AG04450 (cell line): ENCODE measurements at regions not wholly inside any gene's neighbourhood (a gene's known extent, or its start where the extent isn't known, plus 50 kb on each side); places are given as distances from the start of the nearest gene placed in this dataset.

Experiments
- CTCF ChIA-PET: fragments of 300-600, 350-600 bp; formaldehyde crosslinking; extraction: SDS; loops from one replicate; lab custom pipeline; 2022; ENCODE audit warnings: antibody characterized with exemption, inconsistent platforms; lab: Charles Lee
- POLR2A ChIA-PET: fragments of 350-600 bp; formaldehyde crosslinking; extraction: SDS; loops from one replicate; lab custom pipeline; 2021; ENCODE audit warnings: antibody characterized with exemption, inconsistent platforms; lab: Yijun Ruan, JAX
- DNase-seq: peaks from one replicate; pipeline ENCODE4 v3.0.0-alpha.2; 2011; ENCODE audit warnings: low read depth, low spot score
- H3K27ac ChIP-seq: one replicate; pipeline ENCODE4 v1.5.1; 2012; ENCODE audit warnings: low read depth, low read length, control low read depth
- H3K27me3 ChIP-seq: one replicate; pipeline ENCODE4 v1.6.0; 2012; ENCODE audit warnings: low read length; ENCODE audit not compliant: control insufficient read depth, insufficient read depth
- H3K4me3 ChIP-seq: 2 replicates; pipeline ENCODE4 v1.5.1; 2011; ENCODE audit warnings: mild to moderate bottlenecking, low read depth, low read length, control low read depth
- H3K9me3 ChIP-seq: 2 replicates; pipeline ENCODE4 v1.5.1; 2012; ENCODE audit warnings: low read length; ENCODE audit not compliant: control insufficient read depth, insufficient read depth
- TF ChIP-seq, protein P1 (sequence below): IDR thresholded peaks from 2 replicates; pipeline ENCODE4 v1.5.1; 2011; ENCODE audit warnings: low read depth, low read length, control low read depth, inconsistent platforms

DNA sequence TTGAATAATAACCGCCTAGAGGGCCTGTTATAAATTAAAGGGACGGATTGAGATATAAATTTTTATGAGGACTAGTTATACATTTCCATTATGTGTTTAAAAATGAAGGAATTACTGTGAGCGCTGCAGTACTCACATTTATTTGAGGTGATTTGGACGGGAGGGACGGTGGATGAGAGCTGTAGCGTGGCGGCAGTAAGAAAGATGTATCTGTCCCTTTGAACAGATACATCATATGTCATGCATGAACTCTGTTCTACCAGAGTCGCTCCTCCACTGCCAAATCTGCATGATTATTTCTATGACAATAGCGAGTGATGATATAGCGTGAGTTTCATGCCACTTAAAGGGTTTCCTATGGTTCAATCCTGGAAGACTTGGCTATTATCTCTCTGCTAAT is 538.8 kb downstream of the MCTP2 start:
- CTCF ChIA-PET: no interaction called here
- POLR2A ChIA-PET: no interaction called here

DNA sequence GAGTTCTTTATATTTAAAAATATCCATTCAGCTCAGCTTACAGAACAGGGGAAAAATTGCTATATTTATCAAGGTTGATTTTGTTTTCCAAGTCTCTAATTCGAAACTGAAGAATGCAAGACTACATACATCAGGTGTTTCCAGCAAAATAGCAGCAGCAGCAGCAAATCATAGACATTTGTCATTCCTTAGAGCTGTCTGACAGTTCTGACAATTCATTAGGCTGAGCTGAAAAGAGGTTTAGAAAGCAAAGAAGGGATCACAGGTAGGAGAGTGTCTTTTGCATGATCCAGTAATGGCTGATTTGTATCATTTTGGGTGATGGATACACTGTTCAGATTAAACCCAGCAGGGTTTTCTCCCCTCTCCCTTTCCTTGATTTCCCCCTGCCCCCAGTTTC is 545.7 kb downstream of the MCTP2 start:
- ChIA-PET POLR2A (no interaction called here), CTCF (no interaction called here)
- DNase-seq: no peak
- H3K27ac ChIP-seq: no peak overlapping the region
- H3K9me3 ChIP-seq: no peaks in the 10 kb centered on the region
- H3K4me3 ChIP-seq: no peak overlapping the region
- no peaks in the 10 kb centered on the region for H3K27me3 ChIP-seq
- TF ChIP-seq, protein P1, sequence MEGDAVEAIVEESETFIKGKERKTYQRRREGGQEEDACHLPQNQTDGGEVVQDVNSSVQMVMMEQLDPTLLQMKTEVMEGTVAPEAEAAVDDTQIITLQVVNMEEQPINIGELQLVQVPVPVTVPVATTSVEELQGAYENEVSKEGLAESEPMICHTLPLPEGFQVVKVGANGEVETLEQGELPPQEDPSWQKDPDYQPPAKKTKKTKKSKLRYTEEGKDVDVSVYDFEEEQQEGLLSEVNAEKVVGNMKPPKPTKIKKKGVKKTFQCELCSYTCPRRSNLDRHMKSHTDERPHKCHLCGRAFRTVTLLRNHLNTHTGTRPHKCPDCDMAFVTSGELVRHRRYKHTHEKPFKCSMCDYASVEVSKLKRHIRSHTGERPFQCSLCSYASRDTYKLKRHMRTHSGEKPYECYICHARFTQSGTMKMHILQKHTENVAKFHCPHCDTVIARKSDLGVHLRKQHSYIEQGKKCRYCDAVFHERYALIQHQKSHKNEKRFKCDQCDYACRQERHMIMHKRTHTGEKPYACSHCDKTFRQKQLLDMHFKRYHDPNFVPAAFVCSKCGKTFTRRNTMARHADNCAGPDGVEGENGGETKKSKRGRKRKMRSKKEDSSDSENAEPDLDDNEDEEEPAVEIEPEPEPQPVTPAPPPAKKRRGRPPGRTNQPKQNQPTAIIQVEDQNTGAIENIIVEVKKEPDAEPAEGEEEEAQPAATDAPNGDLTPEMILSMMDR: no peak

More for the DNA sequence above, 538.8 kb downstream of the MCTP2 start:
- Histone ChIP-seq H3K27me3 (no peaks in the 10 kb centered on the region), H3K27ac (no peak overlapping the region), H3K4me3 (no peak overlapping the region), H3K9me3 (no peaks in the 10 kb centered on the region)
- TF ChIP-seq, protein P1: no peak
- no peak for DNase-seq

DNA sequence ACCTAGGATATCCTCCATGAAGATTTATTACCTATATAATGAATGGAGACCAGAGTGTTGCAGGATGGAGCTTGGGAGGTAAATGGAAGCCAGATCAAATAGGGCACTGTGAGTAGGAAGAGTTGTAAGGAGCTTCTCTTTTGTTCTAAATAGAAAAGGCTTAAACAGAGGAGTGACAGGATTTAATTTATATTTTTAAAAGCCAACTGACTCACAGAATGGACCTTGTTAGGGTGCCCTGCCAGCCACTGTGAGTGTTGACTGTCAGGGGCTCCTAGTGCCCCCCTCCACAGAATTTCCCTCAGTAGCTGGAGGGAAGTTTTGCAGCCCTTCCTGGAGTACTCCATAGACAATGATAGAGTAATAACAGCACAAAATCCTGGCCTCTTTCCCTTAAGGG is 547.5 kb downstream of the MCTP2 start:
- POLR2A ChIA-PET: no interaction called here
- H3K4me3 ChIP-seq: no peak overlapping the region
- DNase-seq: no peak
- H3K27me3 ChIP-seq: no peaks in the 10 kb centered on the region
- CTCF ChIA-PET: no interaction called here
- H3K27ac ChIP-seq: no peak overlapping the region
- H3K9me3 ChIP-seq: no peaks in the 10 kb centered on the region
- TF ChIP-seq, protein P1: no peak

DNA sequence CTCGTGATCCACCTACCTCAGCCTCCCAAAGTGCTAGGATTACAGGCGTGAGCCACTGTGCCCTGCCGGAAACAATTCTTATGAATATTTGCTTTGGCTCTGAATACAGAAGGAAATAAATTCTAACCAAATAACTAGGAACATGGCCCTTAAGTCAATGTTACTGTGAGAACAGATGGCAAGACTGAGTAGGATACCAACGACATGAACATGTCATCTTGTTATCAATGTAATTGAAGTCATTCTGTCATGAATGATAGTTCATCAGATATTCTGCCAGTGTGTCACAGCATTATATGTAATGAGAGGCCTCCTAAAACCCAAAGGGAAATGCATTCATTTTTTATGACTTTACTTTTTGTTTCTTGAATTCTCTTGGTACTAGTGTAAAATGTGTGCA is 548.8 kb downstream of the MCTP2 start:
- H3K27me3 ChIP-seq: no peaks in the 10 kb centered on the region
- POLR2A ChIA-PET: no interaction called here
- TF ChIP-seq, protein P1: no peak

DNA sequence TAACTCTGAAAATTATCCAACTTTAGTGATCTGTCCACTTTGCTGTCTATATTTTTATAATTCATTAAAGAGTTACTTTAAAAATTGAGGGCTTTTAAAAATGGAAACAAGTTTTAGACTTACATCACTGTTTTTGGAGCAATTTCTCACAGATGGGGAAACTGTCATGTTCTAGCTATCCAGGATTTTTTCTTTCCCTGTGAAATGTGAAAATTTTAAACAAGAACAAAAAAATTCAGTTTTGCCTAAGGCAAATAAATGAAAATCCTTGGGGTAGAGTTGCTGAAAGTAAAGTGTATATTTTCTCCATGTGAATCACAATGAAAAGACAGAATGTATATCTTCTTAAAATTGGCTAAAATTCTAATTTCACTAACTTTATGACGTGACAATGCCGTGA is 553.7 kb downstream of the MCTP2 start:
- Histone ChIP-seq H3K4me3 (no peak overlapping the region), H3K9me3 (no peaks in the 10 kb centered on the region), H3K27me3 (no peaks in the 10 kb centered on the region), H3K27ac (no peak overlapping the region)
- POLR2A ChIA-PET: no interaction called here
- TF ChIP-seq, protein P1: no peak
- CTCF ChIA-PET: no interaction called here
- no peak for DNase-seq

More for the DNA sequence above, 548.8 kb downstream of the MCTP2 start:
- H3K27ac ChIP-seq: no peak overlapping the region
- H3K9me3 ChIP-seq: no peaks in the 10 kb centered on the region
- CTCF ChIA-PET: no interaction called here
- no peak for DNase-seq
- no peak overlapping the region for H3K4me3 ChIP-seq
